SK-N-SH (cell line): ENCODE measurements at regions not wholly inside any gene's neighbourhood (a gene's known extent, or its start where the extent isn't known, plus 50 kb on each side); places are given as distances from the start of the nearest gene placed in this dataset.

ENCODE experiments used
- CTCF ChIP-seq: fragments of 200-600 bp; sonication (generic); IDR thresholded peaks from 2 replicates; pipeline ENCODE4 v1.6.1; 2017; ENCODE audit warnings: antibody characterized with exemption, mild to moderate bottlenecking, moderate library complexity
- TAF1 ChIP-seq: IDR thresholded peaks from 2 replicates; pipeline ENCODE4 v1.6.1; 2012; ENCODE audit warnings: low read depth, mild to moderate bottlenecking, low read length, moderate library complexity, borderline replicate concordance

GRCh38 chr13:88189728-88190127 lies 518.6 kb downstream of the SLITRK5 start:
- no peak for TF ChIP-seq CTCF
- no peak for TF ChIP-seq TAF1
